Retina (tissue), 1 donor: ENCODE measurements at regions not wholly inside any gene's neighbourhood (a gene's known extent, or its start where the extent isn't known, plus 50 kb on each side); places are given as distances from the start of the nearest gene placed in this dataset.
"Not testable (repeated sequence)": the region's sequence is repeated elsewhere in the genome, so short reads cannot be mapped to it uniquely, and the experiment has no call there.

Source experiments
- DNase-seq: peaks from one replicate; pipeline ENCODE4 v3.0.0-alpha.2; 2016

DNA sequence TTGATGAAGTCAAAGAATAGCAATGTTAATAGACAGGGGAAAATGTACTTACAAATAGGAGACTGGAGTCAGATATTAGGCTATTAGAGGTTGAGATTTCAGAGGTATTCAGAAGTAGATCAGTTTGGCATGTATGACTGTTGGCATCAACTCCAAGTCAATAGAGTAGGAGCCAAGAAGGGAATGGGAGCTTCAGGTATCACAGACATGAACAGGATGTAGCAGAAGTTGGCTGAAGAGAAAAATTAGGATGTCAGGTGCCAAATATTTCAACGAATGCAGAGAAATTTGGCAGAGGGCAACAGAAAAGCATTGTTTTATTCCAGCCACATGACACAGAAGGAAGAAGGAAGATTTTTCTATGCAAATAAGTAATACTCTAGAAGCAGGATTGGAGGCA is 69.7 kb downstream of the GLYATL1 start:
- no peak for DNase-seq

DNA sequence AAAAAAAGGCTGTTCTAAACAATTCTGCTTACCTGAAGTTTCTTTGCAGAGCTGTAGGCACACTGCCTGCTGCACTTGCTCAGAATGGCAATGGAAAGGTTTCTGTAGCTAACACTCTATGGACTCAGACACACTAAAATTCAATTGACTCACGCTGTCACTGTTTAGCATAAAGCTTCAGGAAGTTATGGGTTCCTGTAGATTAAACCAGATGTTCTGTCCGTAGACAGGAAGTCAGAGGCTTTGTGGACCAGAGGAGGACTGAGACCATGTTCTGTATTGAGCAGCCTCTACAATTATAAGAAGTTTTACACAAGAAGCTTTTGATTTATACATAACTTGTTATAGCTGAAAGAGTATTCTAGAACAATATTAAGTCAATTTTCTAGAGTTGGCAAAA is 70.4 kb downstream of the GLYATL1 start:
- DNase-seq: no peak

DNA sequence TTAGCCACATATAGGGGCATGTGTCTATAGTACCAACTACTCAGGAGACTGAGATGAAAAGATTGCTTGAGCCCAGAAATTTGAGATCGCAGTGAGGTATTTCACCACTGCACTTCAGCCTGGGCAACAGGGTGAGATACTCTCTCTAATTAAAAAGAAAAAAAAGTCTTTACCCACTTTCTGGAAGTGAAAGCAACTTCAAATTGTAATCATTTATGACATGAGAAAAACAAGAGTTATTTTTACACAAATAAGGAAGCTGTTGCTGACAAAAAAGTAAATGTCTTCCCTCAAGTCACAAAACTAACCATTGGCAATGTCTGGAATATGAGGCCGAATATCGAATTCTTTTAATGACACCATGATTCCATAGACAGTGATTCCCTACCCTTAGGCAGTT is 71.4 kb downstream of the GLYATL1 start:
- no peak for DNase-seq

DNA sequence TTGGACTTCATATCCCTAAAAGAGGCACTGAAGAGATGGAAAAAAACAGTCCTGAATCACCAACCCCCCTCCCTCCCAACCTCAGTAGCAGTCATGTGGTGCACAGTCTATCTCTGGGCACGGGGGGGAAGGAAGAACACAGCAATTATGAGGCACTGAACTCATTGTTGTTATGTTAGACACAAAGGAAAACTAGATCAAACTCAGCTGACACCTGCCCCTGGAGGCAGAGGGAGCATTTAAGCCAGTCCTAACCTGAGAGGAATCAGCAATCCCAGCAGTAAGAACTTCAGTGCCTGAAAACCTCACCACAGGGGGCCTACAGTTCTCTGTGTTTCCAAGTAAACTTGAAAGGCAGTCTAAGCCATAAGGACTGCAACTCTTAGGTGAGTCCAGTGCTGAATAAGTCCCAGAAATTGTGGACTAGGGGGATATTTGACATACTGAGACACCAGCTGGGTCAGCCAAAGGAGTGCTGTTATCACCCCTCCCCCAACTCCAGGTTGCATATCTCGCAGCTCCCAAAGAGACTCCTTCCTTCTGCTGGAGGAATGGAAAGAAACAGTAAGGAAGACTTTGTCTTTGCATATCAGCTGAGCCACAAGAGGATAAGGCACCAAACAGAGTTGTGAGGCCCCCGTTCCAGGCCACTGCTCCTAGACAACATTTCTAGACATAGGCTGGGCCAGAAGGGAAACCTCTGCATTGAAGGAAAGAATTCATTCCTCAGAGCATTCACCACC is 72.5 kb downstream of the GLYATL1 start:
- peak; percentile 2 for DNase-seq

DNA sequence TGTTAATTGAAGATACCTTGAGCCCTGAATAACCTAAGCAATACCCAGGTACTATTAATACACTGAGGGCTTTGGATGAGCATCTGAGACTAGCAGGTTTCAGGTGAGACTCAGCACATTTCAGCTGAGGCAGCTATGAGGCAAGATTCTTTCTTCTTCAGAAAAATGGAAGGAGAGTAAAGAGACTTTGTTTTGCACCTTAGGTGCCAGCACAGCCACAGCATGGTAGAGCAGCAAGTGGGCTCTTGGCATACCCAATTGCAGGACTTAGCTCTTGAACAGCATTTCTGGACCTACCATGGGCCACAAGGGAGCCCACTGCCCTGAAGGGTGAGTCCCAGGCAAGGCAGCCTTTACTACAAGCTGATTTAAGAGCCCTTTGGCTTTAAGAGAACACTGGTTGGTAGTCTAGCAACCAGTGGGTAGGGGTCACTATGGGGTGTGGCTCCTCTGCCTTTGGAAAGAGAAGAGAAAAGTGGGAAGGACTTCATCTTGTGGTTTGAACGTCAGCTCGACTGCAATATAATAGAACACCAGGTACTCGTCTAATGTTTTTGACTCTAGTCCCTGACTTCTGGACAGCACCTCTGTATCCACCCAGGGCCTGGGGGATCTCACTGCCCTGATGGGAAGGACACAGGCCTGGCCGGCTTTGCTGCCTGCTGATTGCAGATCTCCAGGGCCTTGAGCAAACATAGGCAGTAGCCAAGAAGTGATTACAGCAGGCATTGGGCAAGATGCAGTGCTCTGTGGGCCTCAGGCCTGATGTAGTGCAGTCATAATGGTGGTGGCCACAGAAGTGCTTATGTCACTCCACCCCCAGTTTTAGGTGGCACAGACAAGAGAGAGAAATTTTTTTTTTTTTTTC is 73.3 kb downstream of the GLYATL1 start:
- DNase-seq: no peak

DNA sequence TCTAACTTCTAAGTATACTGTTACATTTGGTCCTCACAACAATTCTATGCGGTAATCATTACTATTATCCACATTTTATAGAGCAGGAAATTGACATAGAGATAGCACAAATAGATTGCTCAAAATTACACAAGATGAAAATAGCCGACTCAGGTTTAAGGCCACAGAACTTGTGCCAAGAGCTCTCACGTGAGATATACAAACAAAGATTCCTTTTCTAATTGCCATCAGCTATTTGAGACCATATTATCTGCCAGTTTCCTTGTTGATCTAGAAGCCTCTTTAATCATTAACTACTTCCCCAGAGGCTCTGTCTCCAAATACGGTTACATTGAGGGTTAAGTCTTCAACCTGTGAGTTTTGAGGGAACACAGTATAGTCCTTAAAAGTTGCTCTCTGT is 61.0 kb upstream of the GLYATL1B start:
- no peak for DNase-seq

DNA sequence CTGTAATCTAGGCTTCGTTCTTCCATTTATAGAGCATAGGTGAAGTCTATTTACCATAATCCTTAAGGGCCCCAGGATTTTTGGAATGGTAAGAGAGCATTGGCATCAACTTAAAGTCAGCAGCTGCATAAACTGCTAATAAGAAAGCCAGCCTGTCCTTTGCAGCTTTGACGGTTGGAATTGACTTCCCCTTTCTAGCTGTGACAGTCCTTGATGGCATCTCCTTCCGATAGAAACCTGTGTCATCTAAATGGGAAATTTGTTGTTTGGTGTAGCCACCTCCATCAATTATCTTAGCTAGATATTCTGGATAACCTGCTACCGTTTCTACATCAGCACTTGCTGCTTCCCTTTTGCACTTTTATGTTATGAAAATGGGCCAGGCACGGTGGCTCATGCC is 58.0 kb upstream of the GLYATL1B start:
- no peak for DNase-seq

DNA sequence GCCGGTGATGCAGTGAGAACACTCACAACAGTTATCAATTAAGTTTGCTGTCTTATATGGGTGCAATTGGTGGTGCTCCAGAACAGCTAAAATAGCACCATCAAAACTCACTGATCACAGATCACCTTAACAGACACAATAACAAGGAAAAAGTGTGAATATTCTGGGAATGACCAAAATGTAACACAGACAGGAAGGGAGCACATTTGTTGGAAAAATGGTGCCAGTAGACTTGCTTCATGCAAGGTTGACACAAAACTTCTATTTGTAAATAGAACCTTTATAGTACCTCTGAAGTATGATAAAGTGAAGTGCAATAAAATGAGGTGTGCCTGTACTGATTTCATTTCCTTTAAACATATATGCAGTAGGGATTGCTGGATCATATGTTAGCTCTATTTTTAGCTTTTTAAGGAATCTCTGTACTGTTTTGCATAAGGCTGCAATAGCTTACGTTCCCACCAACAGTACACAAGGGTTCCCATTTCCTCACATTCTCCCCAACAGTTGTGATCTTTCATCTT is 56.7 kb upstream of the GLYATL1B start:
- no peak for DNase-seq

DNA sequence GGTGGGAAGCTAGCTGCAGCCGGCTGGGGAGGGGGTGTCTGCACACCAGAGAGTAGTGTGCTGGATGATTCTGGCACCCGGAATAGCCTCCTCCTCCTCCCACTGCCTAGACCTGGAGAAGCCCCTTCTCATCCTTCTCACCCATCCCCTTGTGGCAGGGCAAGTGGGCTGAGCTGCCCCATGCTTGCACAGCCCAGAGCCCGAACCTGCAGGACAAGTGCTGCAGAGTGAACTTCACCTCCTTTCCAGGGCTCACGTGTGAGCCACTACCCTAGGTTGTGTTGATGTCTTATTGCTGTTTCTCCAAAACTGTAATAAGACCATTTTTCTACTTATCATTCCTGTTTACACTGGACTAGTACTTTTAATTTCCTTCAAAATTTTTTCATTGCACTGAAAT is 56.1 kb upstream of the GLYATL1B start:
- no peak for DNase-seq

DNA sequence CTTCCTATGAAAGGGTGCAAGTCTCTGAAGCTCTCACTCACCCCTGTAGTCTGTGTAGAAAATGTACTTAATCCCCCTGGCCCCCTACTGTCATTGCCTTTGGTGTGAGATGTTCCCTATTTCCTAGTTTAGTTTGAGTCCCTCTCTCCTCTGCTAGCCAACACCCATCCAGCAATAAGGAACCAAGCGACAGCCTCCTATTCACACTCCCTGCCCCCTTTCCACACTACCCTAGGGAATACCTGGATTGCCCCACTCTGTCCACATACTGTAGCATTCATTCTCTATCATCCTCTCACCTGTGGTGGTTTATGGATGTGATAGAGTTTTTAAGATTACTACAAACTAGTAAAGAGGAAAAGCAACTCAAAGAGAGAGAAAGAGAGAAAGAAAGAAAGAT is 54.4 kb upstream of the GLYATL1B start:
- DNase-seq: not testable (repeated sequence)
